ENCODE measurements at regions not wholly inside any gene's neighbourhood (a gene's known extent, or its start where the extent isn't known, plus 50 kb on each side); places are given as distances from the start of the nearest gene placed in this dataset.

DNA sequence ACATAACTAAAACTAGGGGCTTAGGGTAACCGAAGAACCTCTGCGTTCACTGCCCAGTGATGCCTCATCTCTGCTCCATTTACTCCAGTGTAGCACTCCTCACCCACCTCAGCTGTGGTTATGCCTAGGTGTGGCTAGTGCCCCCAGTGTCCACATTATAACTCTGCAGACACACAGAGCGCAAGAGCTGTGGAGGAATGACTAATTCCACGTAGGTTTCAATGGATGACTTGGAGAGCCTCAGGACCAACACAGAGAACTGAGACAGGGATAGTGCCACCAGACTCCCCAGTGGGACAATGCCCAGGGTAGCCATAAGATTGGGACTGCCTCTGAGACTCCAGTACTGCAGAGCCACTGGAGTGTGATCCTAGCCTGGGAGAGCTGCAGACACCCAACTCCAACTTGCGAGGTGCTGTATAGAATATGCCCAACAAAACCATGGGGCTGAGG is 542.4 kb upstream of the DIPK2B start:
- TF ChIP-seq, protein P1, sequence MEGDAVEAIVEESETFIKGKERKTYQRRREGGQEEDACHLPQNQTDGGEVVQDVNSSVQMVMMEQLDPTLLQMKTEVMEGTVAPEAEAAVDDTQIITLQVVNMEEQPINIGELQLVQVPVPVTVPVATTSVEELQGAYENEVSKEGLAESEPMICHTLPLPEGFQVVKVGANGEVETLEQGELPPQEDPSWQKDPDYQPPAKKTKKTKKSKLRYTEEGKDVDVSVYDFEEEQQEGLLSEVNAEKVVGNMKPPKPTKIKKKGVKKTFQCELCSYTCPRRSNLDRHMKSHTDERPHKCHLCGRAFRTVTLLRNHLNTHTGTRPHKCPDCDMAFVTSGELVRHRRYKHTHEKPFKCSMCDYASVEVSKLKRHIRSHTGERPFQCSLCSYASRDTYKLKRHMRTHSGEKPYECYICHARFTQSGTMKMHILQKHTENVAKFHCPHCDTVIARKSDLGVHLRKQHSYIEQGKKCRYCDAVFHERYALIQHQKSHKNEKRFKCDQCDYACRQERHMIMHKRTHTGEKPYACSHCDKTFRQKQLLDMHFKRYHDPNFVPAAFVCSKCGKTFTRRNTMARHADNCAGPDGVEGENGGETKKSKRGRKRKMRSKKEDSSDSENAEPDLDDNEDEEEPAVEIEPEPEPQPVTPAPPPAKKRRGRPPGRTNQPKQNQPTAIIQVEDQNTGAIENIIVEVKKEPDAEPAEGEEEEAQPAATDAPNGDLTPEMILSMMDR (IDR thresholded peaks at IDR 0.05), result no peak
- no peak for TF ChIP-seq POLR2A (IDR thresholded peaks at IDR 0.05)
